GM18868 (cell line): ENCODE measurements at regions not wholly inside any gene's neighbourhood (a gene's known extent, or its start where the extent isn't known, plus 50 kb on each side); places are given as distances from the start of the nearest gene placed in this dataset.

Experiments used
- ATAC-seq: cut with Tn5 transposase; IDR thresholded peaks from one replicate; pipeline ENCODE4 v1.9.1; 2021; ENCODE audit warnings: mild to moderate bottlenecking, moderate library complexity; ENCODE audit not compliant: unreplicated experiment

DNA sequence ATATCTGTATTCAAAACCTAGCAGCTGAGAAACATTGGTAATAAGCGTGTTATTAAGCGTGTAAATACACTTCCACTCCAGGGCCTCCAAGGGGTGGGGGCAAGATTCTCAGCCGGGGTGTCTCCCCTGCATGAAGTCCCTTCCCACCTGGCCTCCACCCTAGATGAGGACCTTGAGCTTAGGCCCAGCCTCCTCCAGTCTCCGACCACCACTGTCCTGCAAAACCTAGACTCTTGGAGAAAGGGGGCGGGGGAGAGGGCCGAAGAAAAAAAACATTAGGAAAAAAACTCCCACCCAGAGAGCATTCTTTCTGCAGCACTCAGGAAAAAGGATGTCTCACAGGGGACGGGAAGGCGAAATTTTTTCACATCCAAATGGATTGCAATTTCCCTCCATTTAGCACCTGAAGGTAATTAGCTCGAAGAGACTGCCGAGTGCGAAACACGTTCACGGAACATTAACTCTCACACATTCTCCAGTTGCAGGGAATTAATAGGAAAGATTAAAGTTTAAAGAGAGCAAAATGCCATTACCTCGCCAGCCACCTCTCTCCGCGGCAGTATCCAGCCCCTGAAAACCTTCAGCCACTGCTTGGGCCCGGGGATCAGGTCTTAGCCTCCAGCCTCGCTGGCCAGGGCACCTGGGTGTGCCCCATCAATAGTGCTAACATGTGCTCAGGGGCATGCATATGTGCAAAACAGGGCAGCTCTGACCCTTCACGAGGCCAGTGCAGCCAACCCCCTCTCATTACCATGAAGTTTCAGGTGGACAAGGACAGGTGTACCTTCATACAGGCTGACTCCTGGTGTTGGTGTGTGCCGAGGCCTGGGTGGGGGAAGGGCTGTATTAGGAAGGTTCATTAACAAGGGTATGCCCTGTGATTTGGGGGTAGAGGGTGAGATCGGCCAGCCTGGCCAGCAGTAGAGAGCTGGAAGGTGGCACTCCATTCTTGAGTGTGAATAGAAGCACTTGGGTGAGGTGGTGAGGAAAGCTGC, 77.2 kb downstream of the HIF1AN start:
- ATAC-seq: no peak

DNA sequence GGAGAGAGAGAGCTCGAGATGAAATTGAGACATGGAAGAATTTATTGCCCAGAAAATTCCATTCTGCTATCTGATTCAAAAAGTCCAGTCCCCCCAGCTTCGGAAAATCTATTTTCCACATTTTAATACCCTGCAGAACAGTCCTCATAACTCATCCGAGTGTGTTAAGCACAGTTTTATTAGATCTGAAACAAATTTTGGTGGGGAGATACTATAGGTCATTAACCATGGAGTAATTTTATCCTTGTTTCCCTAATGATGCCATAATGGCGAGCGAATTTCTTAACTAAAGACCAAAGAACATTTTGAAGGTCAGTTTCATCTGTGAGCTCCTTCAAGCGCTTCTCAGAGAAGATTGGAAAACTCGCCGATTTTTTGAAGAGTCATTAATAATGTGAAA, 78.1 kb downstream of the HIF1AN start:
- no peak for ATAC-seq

DNA sequence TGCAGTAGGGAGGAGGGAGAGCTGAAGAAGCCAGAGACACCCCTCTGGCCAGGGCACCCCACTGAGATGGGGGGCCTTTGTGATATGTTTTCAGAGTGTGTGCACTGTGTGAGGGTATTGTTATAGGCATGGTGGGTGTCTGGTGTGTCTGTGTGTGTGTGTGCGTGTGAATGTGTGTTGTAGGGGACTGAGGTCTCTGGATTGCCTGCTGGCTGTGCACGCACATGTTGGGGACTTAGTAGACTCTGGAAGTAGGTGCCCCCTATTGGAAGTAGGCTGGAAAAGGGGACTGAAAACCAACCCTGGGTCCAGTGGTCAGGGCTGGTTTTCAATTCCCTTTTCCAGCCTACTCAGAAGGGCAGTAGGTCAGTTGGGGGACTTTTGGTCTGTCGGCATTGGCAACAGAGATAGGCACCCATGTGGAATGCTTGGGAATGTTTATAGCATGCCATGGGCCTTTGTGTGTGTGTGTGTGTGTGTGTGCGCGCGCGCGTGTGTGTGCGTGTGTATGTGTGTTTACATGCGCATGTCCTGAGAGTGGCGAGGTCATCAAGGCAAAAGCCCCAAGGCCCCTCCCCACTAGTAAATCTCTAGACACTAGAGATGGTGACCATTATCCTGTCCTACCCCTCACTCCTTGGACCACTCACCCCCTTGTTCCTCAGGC, 78.8 kb downstream of the HIF1AN start:
- ATAC-seq: no peak

GRCh38 chr10:100615241-100615640, 79.5 kb downstream of the HIF1AN start:
- ATAC-seq: no peak

DNA sequence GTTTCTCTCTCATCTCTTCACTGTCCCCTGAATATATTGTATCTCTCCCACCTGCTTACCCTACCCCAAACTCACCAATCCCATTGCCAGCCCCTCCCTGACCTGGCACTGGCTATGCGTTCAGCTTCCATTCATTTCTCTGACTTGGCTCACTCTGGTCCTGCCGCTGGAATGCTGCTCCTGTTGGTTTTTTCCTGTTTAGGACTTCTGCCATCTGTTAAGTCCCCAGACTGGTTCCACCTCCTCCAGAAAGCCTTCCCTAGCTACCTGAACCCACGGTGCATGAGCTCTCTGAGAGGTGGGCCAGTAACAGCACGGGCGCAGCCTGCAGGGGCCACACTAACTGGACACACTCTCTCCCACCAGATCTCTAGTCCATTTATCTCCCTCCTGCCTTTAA, 80.2 kb downstream of the HIF1AN start:
- no peak for ATAC-seq

GRCh38 chr10:100618091-100618615, 82.4 kb downstream of the HIF1AN start:
- ATAC-seq: no peak

DNA sequence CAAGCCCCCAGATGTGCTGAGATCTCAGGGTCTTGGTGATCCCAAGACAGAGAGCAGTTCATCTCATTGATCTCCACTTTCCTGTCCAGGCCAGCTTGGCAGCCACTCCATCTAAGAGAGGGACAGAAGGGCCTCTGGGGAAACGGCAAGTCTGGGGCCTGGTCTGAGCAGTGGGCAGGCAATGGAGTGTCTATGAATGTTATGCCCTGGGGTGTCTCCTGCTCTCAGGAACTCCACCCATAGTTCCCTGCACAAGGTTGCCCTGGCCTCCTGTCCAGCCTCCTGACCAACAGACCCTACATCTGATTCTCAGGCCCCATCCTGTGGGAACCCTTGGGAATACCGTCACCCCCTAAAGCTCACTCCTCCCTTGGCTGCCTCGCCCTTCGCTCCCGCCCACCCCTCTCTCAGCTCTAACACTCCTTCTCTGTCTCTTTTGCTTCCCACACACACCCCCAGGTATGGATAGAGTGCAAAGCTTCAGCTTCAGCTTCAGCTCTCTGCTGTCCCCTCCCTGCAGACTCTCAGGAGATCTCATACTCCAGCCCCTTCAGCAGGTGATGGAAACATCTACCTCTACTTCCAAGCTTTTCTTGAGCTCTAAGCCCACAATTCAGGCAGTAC, 83.0 kb downstream of the HIF1AN start:
- ATAC-seq: no peak

DNA sequence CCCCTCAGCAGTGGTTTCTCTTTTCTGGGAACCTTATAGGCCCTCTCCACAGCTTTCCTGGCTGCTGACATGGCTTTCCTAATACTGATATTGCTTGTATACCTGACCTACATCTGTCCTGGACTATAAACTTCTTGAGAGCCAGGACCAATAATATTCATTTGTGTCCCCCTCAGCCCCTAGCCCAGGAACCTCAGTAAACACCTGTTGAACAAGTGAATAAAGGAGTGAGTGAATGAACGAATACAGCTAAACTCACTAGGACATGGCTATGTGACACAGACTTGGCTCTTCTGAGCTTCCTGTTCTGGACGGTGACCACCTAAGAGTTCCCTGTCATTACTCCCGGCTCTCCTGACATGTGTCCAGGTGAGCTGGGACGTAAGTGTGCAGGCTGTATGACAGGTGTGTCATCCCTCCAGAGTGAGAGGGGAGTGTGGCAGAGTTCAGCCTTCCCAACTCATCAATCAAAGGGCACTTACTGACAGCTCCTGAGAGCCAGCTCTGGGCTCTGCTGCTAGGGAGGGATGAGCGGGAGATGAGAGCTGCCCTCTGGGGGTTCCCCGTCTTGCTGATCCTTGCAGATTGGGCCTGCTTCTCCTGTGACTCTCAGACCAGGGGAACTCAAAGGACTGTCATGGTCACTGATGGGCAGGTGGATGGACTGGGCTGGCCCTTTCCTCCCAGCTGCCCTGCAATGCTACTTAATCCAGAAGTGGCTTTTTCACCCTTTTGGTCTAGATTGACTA, 84.5 kb downstream of the HIF1AN start:
- no peak for ATAC-seq

DNA sequence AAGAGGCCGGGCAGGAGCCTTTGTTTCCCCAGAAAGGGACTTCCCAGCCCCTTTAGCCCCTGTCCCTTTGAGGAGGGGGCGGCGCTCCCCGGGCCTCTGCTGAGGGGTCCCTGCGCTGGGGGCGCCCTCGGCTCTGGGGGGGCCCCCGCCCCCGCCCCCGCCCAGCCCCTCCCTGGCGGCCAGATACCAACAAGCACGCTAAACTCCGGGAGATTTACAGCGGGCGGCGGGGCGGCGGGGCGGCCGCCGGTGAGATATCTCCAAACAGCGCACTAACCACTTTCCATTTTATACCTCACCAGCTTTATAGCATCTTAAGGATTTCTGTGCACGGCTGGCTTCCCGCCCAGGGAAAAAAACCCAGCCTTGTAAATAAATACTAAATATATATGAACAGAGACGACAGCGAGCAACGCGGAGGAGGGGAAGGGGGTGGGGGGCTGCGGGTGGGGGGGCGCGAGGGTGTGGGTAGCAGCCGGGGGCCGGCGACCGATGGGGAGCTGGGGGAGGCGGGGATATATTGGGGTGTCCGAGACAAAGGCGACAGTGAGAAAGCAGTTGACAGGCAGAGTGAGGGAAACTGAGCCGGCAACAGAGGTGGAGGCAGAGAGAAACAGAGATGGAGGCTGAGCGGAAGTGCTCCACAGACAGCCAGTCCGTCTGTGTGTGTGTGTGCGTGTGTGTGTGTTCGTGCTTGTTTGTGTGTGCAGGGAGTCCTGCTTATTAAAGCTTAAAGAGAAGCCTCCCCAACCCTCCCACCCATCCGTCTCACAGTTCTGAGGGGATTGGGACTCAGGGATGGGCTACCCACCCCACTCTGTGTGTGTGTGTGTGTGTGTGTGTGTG, 85.8 kb downstream of the HIF1AN start:
- ATAC-seq: no peak

DNA sequence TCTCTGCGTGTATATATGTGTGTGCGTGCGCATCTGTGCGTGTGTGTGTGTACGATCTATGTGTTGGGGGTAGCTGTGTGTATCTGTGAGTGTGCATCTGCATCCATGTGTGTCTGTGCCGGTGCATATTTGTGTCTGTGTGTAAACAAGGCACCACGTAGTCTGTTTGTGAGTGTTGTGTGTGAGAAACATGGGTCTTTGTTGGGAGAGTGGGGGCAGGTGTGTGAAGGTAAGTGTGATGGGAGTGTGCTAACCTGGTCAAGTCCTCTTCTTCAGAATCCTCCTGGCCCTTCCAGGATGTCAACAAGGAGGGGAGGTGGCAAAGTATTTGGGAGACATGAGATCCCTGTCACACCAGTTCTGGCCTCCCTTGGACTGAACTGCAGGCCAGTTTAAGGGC, 87.2 kb downstream of the HIF1AN start:
- no peak for ATAC-seq

DNA sequence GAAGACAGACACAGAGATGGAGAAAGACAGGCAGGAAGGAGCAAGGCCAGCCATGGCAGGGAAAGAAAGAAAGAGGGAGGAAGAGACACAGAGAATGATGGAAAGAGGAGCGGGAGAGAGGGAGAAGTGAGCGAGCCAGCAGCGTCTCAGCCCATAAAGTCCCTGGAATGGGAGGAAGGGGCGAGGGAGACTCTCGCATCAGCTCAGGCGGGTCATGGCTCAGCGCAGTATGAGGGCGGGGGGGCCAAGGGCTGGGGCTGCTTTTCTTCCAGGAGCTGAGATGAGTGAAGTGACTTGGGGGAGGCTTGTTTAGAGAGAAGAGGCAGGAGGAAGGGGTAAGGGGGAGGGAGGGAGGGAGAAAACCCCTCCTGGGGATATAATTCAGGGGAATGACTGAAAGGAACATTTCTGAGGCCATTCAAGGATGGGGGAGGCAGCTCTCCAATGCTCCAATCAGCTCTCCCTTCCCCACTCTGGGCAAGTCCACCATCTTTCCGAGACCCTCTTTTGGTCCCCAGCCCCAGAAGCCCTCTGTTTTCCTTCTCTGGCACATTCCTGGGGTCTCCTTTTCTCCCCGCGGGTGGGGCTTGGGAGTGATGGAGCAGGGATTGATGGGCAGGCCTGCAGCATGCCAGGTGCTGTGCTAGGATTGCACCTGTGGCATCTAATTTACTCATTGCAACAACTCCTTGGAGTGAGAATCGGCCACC, 87.9 kb downstream of the HIF1AN start:
- no peak for ATAC-seq

DNA sequence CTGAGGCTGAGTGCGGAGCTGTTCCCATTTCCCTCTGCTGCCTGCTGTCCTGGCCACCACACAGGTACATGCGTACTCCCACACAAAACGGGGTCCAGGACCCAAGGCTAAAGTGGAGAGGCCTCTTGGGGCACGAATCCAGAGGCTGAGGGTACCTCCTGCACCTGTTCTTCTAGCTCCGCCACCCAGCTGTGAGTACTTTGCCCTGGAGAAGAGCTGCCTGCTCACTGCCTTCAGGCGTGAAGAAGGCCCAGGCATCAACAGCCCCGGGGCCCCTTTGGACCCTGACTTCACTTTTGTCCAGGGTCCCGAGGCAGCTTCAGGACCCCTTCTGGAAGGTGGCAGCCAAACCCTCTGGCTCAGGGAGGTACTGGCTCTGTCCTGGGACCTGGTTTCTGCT, 88.6 kb downstream of the HIF1AN start:
- ATAC-seq: no peak

DNA sequence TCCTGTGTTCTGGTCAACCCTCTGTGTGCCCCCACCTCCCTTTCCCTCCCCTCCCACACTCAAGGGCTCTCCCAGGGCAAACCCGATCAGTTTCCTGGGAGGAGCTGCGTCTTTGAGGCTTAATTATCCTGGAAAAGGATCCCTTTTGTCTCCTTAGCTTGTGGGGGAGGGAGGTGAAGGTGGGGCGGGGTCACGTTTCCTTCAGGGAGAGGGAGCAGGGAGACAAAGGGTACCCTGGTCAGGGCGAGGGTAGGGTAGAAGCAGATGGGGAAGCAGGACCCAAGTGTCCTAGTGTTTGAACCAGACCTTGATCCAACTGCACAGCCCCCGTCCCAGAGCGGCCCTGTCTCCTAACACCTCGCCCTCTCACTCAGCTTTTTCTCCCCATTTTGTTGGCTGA, 90.1 kb downstream of the HIF1AN start:
- ATAC-seq: no peak

GRCh38 chr10:100628061-100628460, 92.3 kb downstream of the HIF1AN start:
- no peak for ATAC-seq

- no peak for ATAC-seq
Measured at GRCh38 chr10:100631192-100631591, 95.4 kb downstream of the HIF1AN start.

DNA sequence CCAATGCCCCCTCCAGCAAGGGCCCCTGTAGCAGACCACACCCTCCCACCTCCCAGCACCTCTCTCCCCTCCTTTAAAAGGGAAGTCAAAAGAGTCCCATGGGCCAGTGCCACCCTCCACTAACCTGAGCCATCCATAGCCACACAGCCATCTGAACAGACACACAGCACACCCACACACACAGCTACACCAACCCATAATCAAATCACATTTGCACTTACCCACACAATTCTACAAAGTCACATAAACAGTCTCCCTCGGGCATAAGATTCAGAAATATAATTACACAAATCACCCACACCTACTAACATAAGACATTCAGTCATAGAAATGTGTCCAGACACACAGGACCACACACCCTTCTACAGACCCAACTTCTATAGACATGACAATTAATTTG, 96.3 kb downstream of the HIF1AN start:
- ATAC-seq: no peak

DNA sequence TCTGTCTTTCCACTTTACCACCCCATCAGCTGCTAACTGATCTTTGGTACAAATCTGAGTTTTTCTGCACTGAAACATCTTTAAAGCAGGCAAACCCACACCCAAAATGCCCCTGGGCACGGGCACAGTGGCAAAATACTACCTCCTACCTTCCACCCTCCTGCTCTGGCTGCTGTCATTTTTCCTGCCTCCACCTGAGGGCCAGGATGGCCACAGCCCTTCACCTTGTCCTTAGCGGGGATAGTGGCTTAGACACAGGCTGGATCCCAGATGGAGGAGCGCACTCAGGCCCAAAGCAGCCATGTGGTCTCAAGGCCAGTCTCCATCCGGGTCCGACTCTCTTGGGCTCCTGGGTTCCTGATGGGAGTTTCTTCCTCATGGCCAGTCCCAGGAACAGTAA, 98.3 kb downstream of the HIF1AN start:
- ATAC-seq: no peak

- ATAC-seq: no peak
Measured at GRCh38 chr10:100636848-100637553, 101.3 kb downstream of the HIF1AN start.

- ATAC-seq: no peak
Measured at GRCh38 chr10:100637785-100638184, 102.0 kb downstream of the HIF1AN start.
